ENCODE measurements at regions not wholly inside any gene's neighbourhood (a gene's known extent, or its start where the extent isn't known, plus 50 kb on each side); places are given as distances from the start of the nearest gene placed in this dataset.

DNA sequence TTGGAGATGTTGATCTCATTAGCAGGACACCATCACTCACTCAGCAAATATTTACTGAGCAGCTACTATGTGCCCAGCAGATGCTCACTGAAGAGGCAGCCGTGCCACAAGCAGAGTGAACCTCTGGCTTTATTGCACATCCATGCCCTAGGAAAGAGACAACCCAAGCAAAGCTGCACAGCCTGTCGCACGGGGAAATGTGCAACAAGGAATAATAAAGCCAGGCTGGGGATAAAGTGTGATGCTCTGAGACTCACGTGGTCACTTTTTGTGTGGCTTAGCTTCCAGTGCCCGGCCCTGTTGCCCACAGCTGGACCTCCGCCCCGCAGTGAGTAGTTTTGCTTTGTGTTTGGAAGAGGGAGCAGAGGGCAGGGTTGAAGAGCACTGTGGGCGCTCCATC lies 130.4 kb upstream of the CDH4 start:
- DNase-seq (ENCODE audit: extremely low read depth, low read depth) = no peak

DNA sequence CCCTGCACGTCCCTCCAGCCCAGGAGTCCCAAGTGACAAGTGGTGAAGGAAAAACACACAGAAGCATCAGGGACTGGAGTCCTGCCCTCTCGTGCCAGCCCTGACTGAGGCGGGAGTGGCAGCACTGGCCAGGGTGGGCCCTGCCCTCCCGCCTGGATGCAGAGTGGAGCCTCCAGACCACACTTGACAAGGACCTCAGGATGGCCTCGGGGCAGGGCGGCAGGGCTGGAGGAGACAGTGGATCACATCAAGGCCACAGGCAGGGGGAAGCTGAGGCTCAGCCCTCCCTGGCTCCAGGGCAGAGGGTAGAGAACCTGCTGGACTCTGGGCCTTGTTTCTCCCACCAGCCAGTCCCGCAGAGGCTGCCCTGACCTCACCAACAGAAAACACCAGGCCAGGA lies 128.8 kb upstream of the CDH4 start:
- DNase-seq (ENCODE audit: extremely low read depth, low read depth) = no peak

- no peak for DNase-seq (ENCODE audit: extremely low read depth, low read depth)
These were observed 128.2 kb upstream of the CDH4 start for GRCh38 chr20:61123751-61124368.

DNA sequence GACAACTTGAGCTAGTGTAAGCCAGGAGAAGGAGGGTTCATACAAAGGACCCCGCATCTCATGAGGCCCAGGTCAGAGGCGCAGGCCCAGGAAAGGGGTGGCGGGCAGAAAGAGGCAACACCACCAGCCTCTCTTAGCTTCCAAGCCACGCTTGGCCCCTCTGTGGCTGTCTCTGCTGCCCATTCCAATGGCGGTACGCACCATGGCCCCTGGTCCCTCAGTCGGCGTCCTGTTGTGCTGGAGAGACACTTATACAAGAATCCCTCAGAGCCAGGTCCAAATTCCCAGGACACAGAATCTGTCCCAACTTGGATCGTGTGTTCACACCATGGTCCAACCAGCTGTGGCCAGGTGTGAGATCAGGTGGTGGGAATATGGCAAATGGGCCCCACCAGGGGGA lies 127.0 kb upstream of the CDH4 start:
- no peak for DNase-seq (ENCODE audit: extremely low read depth, low read depth)

DNA sequence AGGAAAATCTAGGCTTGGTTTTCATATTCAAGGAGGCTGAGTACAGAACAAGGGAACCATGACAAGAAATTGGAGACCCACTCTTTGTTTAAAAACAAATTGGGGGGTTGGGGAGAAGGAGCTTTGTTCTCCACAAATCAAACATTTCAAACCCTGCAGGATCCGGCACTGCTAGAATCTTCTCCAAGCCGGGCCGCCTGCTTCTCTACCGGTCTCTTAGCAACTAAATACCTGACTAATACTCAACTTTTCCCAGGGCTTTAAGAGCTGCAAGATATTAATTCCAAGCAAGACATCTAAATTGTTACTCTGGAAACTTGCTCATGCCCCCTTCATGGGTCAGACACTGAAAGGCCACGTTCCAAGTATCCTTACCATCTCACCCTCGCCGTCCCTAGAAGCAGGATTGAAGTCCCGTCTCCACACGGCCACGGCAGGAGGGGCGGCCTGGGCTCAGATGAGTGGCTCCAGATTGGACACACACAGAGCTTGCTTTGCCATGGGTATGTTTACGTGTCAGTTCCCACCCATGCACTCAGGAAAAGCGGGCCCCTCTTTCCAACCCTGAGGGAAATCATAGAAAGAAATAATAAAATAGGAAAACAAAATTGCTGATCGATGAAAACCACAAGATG lies 126.4 kb upstream of the CDH4 start:
- no peak for DNase-seq (ENCODE audit: extremely low read depth, low read depth)

DNA sequence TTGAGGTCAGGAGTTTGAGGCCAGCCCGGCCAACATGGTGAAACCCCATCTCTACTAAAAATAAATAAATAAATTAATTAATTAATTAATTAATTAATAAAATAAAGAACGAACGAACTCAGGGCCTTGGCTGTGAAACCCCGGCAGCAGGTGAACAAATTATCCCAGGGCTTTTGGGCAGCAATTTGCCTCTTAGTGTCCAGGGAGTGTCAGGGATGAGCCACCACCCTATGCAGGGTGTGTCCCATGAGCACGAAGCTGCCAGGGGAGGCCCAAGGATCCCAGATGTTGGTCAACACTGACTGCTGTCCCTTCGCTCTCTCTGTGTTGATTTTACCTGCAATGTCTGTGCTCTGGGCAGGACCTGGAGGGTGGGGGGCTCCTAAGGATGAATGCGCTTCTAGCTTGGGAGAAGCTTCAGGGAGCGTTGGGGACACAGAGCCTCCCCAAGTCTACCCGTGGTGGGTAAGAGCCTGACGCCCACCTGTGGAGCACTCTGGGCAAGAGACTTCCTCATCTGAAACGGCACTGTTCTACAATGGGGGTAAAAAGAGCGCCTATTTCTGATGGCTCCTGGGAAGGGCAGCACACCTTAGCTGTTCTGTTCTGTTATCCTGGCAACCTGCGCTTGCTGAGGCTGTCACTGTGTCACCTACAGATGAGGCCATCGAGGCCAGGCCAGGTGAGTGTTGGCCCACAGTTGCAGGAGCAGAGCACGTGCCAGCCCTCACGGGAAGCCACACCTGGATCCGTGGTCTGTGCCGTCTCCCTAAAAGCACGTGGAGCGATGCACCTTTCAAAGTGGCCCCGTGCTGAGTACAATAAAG lies 125.5 kb upstream of the CDH4 start:
- no peak for DNase-seq (ENCODE audit: extremely low read depth, low read depth)

- DNase-seq (ENCODE audit: extremely low read depth, low read depth) = no peak
These were observed 124.6 kb upstream of the CDH4 start for GRCh38 chr20:61127311-61128039.

- no peak for DNase-seq (ENCODE audit: extremely low read depth, low read depth)
These were observed 123.3 kb upstream of the CDH4 start for GRCh38 chr20:61128701-61129269.

DNA sequence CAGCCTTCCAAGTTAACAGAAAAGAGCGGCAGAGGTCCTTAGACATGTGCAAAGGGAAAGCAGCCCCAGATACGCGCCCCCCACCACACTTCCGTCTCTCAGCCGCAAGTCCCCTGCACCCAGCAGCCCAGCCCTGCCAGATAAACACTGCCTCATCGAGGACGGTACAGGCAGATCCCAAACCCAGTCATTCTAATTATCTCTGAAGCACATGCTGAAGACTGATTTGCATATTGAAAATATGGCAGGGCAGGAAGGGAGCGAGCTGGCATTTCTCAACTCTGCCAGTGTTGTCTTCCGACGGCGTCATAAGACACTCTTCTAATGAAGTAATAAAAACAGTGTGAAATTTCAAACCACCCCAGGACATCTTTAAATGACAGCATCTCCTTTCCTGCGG lies 122.8 kb upstream of the CDH4 start:
- no peak for DNase-seq (ENCODE audit: extremely low read depth, low read depth)

- no peak for DNase-seq (ENCODE audit: extremely low read depth, low read depth)
These were observed 121.9 kb upstream of the CDH4 start for GRCh38 chr20:61130156-61130555.

- no peak for DNase-seq (ENCODE audit: extremely low read depth, low read depth)
These were observed 120.1 kb upstream of the CDH4 start for GRCh38 chr20:61131944-61132343.

GRCh38 chr20:61133611-61134010 lies 118.5 kb upstream of the CDH4 start:
- DNase-seq (ENCODE audit: extremely low read depth, low read depth) = no peak

GRCh38 chr20:61134296-61135030 lies 117.6 kb upstream of the CDH4 start:
- no peak for DNase-seq (ENCODE audit: extremely low read depth, low read depth)

DNA sequence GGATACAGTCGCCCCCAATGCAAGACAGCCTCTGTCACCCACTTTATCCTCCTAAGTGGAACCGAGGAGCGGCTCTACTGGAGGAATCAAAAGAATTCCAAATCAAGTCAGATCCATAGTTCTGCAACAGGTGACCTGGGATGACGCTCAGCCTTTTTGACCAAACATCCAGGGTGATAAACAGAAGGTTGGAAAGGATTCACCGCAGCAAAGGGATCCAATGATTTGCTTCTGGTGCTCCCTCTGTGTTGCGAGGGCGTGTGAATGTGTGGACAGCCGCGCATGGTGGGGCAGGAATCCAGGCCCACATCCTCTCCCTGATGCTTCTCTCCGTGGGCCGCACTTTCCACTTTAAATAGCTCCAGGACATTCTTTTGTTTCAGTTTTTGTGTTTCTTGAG lies 116.8 kb upstream of the CDH4 start:
- DNase-seq (ENCODE audit: extremely low read depth, low read depth) = no peak

DNA sequence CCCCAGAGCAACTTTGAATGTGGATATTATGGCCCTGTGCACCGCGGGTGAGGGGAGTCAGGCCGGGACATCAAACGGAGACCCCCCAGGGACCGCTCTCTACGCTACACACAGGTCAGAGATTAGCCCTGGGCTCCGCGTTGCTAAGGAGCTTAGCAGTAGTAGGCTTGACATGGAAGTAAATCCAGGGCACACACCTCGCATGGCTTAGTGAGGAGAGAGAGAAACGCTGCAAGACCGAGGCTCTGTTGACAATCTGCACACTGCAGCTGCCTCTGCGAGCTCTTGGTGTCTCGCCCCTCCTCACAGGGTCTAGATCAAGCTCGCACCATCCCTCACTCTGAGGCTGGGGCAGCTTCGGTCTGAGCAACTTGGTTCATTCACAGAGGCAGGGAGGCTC lies 116.1 kb upstream of the CDH4 start:
- no peak for DNase-seq (ENCODE audit: extremely low read depth, low read depth)

- no peak for DNase-seq (ENCODE audit: extremely low read depth, low read depth)
These were observed 113.5 kb upstream of the CDH4 start for GRCh38 chr20:61138566-61138965.

DNA sequence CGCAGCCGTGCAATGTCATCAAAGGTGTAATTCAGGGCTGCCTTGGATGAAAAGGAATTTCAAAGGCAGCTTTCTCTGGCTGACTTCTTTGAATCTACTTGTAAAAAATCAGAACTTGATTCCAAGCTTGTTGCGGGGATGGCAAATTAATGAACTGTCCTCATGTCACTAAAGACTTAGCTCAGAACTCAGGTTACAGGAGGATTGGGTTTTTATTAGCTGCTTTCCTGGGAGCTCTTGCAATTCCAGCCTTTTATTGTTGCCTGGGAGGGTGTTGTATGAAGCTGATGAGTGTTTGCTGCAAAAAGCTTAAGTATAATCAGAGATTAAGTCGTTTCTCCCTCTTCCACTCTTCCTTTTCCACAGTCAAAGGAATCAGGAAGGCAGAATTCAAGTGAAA lies 113.0 kb upstream of the CDH4 start:
- DNase-seq (ENCODE audit: extremely low read depth, low read depth) = no peak

DNA sequence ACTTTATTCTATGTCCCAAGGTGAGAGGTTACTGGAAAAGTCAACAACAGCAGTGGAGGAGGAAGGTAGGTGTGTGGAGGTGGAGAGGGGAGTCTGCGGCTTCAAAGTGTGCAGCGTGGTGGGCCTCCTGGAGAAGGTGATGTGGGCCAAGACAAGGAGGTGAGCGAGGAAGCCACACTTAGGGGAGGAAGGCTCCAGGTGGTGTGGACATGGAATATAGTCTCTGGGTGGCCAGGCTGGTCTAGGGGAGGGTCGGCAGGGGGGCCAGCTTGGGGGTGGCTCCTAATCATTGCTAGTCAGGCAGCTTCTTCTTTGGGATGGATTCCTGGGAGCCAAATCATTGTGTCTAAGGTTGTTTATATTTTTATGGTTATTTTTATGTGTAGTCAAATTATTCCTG lies 111.5 kb upstream of the CDH4 start:
- DNase-seq (ENCODE audit: extremely low read depth, low read depth) = no peak

GRCh38 chr20:61146023-61146422 lies 106.0 kb upstream of the CDH4 start:
- no peak for DNase-seq (ENCODE audit: extremely low read depth, low read depth)

DNA sequence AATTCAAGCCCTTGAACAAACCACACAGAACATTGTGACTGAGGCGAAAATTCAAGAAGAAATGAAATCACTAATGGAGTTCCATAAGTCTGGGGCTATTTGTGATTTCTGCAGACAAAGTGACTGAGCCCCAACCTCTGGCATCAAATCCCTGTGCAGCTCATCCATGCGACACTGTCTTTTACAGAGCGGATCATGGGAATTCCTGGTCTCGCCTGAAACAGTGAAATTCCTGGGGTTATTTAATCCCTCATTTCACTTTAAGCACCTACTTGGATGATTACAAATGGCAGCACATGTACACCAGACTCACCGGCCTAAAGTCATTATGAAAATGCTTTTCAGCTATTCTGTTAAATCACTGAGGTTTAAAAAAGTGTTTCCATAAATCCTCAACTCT lies 102.4 kb upstream of the CDH4 start:
- no peak for DNase-seq (ENCODE audit: extremely low read depth, low read depth)

All from NCI-H460 (cell line).